Activated CD4-positive, CD25-positive, alpha-beta regulatory T cell treated with anti-CD3 and anti-CD28 coated beads, Interleukin-2, amount 50 U/mL, for 16 hours (primary cell): ENCODE measurements at regions not wholly inside any gene's neighbourhood (a gene's known extent, or its start where the extent isn't known, plus 50 kb on each side); places are given as distances from the start of the nearest gene placed in this dataset.

Source experiments
- DNase-seq: peaks from one replicate; pipeline ENCODE4 v3.0.0-alpha.2; 2020; ENCODE audit warnings: low read depth, low spot score

GRCh38 chr15:59833366-59833765, 144.2 kb upstream of the BNIP2 start:
- DNase-seq = no peak

- no peak for DNase-seq
Measured at GRCh38 chr15:59830873-59831272, 141.8 kb upstream of the BNIP2 start.

- no peak for DNase-seq
Measured at GRCh38 chr15:59830098-59830497, 141.0 kb upstream of the BNIP2 start.

GRCh38 chr15:59828861-59829260, 139.7 kb upstream of the BNIP2 start:
- DNase-seq = no peak

GRCh38 chr15:59828263-59828662, 139.1 kb upstream of the BNIP2 start:
- no peak for DNase-seq

GRCh38 chr15:59825901-59826300, 136.8 kb upstream of the BNIP2 start:
- no peak for DNase-seq

- DNase-seq = no peak
Measured at GRCh38 chr15:59821286-59821685, 132.2 kb upstream of the BNIP2 start.

- DNase-seq = no peak
Measured at GRCh38 chr15:59819092-59819491, 130.0 kb upstream of the BNIP2 start.

- DNase-seq = no peak
Measured at GRCh38 chr15:59818336-59818735, 129.2 kb upstream of the BNIP2 start.

GRCh38 chr15:59817834-59818233, 128.7 kb upstream of the BNIP2 start:
- DNase-seq = no peak

- DNase-seq = no peak
Measured at GRCh38 chr15:59817053-59817452, 127.9 kb upstream of the BNIP2 start.

GRCh38 chr15:59814409-59814808, 125.3 kb upstream of the BNIP2 start:
- no peak for DNase-seq

GRCh38 chr15:59812889-59813288, 123.8 kb upstream of the BNIP2 start:
- DNase-seq = no peak

- DNase-seq = no peak
Measured at GRCh38 chr15:59812250-59812870, 123.2 kb upstream of the BNIP2 start.

GRCh38 chr15:59803293-59803966, 114.3 kb upstream of the BNIP2 start:
- DNase-seq = peak; percentile 48

GRCh38 chr15:59801649-59802048, 112.5 kb upstream of the BNIP2 start:
- DNase-seq = no peak

GRCh38 chr15:59798605-59798917, 109.4 kb upstream of the BNIP2 start:
- no peak for DNase-seq

GRCh38 chr15:59797756-59798604, 108.9 kb upstream of the BNIP2 start:
- no peak for DNase-seq

GRCh38 chr15:59794229-59794886, 105.2 kb upstream of the BNIP2 start:
- no peak for DNase-seq

- DNase-seq = no peak
Measured at GRCh38 chr15:59792359-59792758, 103.2 kb upstream of the BNIP2 start.

GRCh38 chr15:59791755-59792154, 102.6 kb upstream of the BNIP2 start:
- no peak for DNase-seq

- DNase-seq = no peak
Measured at GRCh38 chr15:59791079-59791478, 102.0 kb upstream of the BNIP2 start.
